ENCODE measurements at regions not wholly inside any gene's neighbourhood (a gene's known extent, or its start where the extent isn't known, plus 50 kb on each side); places are given as distances from the start of the nearest gene placed in this dataset.

DNA sequence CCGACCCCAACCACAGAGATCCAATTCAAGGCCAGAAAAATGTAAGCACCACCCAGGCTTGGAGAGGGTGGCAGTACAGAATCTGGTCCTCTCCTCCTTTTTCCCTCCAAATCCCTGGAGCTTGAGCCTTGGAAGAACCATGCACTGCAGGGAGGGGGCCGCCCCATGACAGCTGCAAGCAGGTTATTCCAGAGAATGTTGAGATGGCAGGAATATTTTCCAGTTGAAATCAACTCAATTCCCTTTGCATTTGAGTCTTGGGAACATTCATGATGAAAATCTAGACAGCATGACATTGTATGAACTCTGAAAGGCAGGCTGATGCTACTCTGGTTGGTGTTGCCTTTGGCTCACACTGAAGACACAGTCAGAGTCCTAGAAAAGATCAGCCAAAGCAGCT lies 386.6 kb upstream of the FGF16 start:
- H3K9ac ChIP-seq (ENCODE audit: low read length), result no peak overlapping the region
- H3F3A ChIP-seq (ENCODE audit: insufficient read depth, low read length), result no peaks in the 10 kb centered on the region
- H3K79me2 ChIP-seq (ENCODE audit: insufficient read depth, low read length), result no peaks in the 10 kb centered on the region
- H3K36me3 ChIP-seq (ENCODE audit: insufficient read depth, low read length), result no peaks in the 10 kb centered on the region
- TF ChIP-seq CTCF (IDR thresholded peaks at IDR 0.05; ENCODE audit: low read length) (no peak), EZH2 (IDR thresholded peaks at IDR 0.05; ENCODE audit: borderline replicate concordance, low read length) (no peak)
- no peaks in the 10 kb centered on the region for H3K4me1 ChIP-seq (ENCODE audit: insufficient read depth, low read length, severe bottlenecking)
- H3K9me2 ChIP-seq (ENCODE audit: low read depth, low read length), result no peaks in the 10 kb centered on the region
- H3K4me2 ChIP-seq (ENCODE audit: low read length), result no peak overlapping the region
- no peaks in the 10 kb centered on the region for H3K27me3 ChIP-seq (ENCODE audit: insufficient read depth, low read length)
- H3K27ac ChIP-seq (ENCODE audit: low read depth, low read length, poor library complexity, severe bottlenecking), result no peak overlapping the region
- H4K20me1 ChIP-seq (ENCODE audit: insufficient read depth, low read length), result no peaks in the 10 kb centered on the region
- H3K4me3 ChIP-seq (ENCODE audit: low read depth, low read length, poor library complexity, severe bottlenecking), result no peak overlapping the region
- H2AFZ ChIP-seq (ENCODE audit: low read length), result no peak overlapping the region
- no peaks in the 10 kb centered on the region for H3K9me3 ChIP-seq (ENCODE audit: low read length)

DNA sequence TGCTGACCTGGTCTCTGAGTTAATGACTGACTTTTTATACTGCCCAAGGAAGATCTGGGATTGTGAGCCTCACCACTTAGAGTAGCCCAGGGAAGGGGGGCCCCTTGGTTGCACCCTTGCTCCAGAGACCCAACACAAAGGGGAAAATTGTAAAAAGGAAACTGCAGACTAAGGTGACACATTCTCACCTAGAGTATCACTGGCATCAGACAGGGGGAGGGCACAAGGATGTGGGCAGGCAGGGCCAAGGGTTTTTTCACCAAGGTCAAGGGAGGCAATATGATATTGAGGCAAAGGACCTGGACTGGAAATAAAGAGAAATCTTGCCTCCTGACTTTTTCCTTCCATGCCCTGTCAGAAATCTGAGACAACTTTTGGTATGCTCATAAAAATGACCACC lies 386.2 kb upstream of the FGF16 start:
- H4K20me1 ChIP-seq (ENCODE audit: insufficient read depth, low read length), result no peaks in the 10 kb centered on the region
- no peaks in the 10 kb centered on the region for H3K27me3 ChIP-seq (ENCODE audit: insufficient read depth, low read length)
- no peak overlapping the region for H3K4me3 ChIP-seq (ENCODE audit: low read depth, low read length, poor library complexity, severe bottlenecking)
- H3K9ac ChIP-seq (ENCODE audit: low read length), result no peak overlapping the region
- H2AFZ ChIP-seq (ENCODE audit: low read length), result no peak overlapping the region
- H3K4me1 ChIP-seq (ENCODE audit: insufficient read depth, low read length, severe bottlenecking), result no peaks in the 10 kb centered on the region
- no peaks in the 10 kb centered on the region for H3K36me3 ChIP-seq (ENCODE audit: insufficient read depth, low read length)
- no peaks in the 10 kb centered on the region for H3K9me3 ChIP-seq (ENCODE audit: low read length)
- no peak overlapping the region for H3K27ac ChIP-seq (ENCODE audit: low read depth, low read length, poor library complexity, severe bottlenecking)
- H3K79me2 ChIP-seq (ENCODE audit: insufficient read depth, low read length), result no peaks in the 10 kb centered on the region
- H3F3A ChIP-seq (ENCODE audit: insufficient read depth, low read length), result no peaks in the 10 kb centered on the region
- no peaks in the 10 kb centered on the region for H3K9me2 ChIP-seq (ENCODE audit: low read depth, low read length)
- H3K4me2 ChIP-seq (ENCODE audit: low read length), result no peak overlapping the region
- TF ChIP-seq CTCF (IDR thresholded peaks at IDR 0.05; ENCODE audit: low read length), result no peak
- TF ChIP-seq EZH2 (IDR thresholded peaks at IDR 0.05; ENCODE audit: borderline replicate concordance, low read length), result no peak

DNA sequence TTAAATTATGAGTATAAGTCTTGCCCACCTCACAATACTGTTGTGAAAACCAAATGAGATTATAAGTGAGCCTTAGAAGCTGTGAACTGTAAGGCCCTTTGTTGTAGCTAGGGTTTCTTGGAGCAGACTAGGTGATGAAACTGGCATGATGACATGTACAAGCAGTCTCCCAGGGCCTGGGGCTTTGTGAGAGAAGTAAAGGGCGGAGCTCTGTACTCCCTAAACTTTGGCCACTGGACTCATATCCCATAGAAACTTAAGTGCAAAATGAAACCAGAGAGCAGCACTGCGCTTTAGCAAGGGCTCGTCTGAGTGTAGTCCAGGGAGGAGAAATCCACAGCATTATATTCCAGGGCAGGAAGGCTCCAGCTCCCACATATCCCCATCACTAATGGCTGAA lies 385.6 kb upstream of the FGF16 start:
- H3F3A ChIP-seq (ENCODE audit: insufficient read depth, low read length), result no peaks in the 10 kb centered on the region
- no peak overlapping the region for H3K4me2 ChIP-seq (ENCODE audit: low read length)
- no peaks in the 10 kb centered on the region for H3K27me3 ChIP-seq (ENCODE audit: insufficient read depth, low read length)
- H2AFZ ChIP-seq (ENCODE audit: low read length), result no peak overlapping the region
- H3K4me1 ChIP-seq (ENCODE audit: insufficient read depth, low read length, severe bottlenecking), result no peaks in the 10 kb centered on the region
- H3K9me2 ChIP-seq (ENCODE audit: low read depth, low read length), result no peaks in the 10 kb centered on the region
- no peak overlapping the region for H3K4me3 ChIP-seq (ENCODE audit: low read depth, low read length, poor library complexity, severe bottlenecking)
- no peaks in the 10 kb centered on the region for H3K79me2 ChIP-seq (ENCODE audit: insufficient read depth, low read length)
- H3K9me3 ChIP-seq (ENCODE audit: low read length), result no peaks in the 10 kb centered on the region
- H3K9ac ChIP-seq (ENCODE audit: low read length), result no peak overlapping the region
- H4K20me1 ChIP-seq (ENCODE audit: insufficient read depth, low read length), result no peaks in the 10 kb centered on the region
- H3K27ac ChIP-seq (ENCODE audit: low read depth, low read length, poor library complexity, severe bottlenecking), result no peak overlapping the region
- no peaks in the 10 kb centered on the region for H3K36me3 ChIP-seq (ENCODE audit: insufficient read depth, low read length)
- no peak for TF ChIP-seq EZH2 (IDR thresholded peaks at IDR 0.05; ENCODE audit: borderline replicate concordance, low read length)
- TF ChIP-seq CTCF (IDR thresholded peaks at IDR 0.05; ENCODE audit: low read length), result no peak

Measured in OCI-LY1 (cell line).